ENCODE measurements at regions not wholly inside any gene's neighbourhood (a gene's known extent, or its start where the extent isn't known, plus 50 kb on each side); places are given as distances from the start of the nearest gene placed in this dataset.

DNA sequence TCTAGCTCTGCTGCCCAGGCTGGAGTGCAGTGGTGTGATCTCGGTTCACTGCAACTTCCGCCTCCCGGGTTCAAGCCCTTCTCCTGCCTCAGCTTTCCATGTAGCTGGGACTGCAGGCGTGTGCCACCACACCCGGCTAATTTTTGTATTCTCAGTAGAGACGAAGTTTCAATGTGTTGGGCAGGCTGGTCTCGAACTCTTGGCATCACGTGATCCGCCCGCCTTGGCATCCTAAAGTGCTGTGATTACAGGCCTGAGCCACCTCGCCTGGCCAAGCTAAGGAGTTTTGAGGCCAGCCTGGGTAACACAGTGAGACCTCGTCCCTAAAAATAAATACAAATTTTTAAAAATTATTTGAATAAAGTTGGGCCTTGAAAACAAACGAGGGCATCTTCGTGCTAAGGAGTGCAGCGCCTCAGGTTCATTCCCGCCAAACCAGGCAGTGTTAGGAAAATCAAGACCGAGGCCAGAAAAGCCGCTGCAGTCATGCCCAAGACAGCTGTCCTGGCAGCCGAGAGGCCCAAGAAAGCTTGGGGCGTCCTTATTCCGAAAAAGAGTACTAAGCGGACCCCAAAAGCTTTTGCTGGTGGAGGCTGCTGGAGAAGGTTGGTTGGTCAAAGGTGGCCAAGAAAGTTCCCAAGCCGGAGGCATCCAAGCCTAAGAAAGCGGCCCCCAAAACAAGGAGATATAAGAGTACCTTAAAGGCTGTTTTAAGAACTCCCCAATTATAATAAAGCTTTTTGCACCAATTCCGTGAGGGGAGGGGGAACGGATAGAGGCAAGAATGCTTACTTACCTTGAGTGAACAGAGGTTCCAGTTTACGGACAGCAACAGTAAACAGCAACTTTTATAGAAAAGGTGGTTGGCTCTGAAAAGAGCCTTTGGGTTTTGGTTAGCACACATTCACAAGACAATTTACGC lies 109.0 kb downstream of the HFE start:
- H3K4me3 ChIP-seq (replicated peaks in 1 of 2; ENCODE audit: low read depth in 2 of 2, low read length in 2 of 2) = peak overlapping the region; percentile 72 to 84
- DNase-seq (ENCODE audit: low read depth in 2 of 2) = peak; percentile 20 to 52
- TF ChIP-seq, protein P1, sequence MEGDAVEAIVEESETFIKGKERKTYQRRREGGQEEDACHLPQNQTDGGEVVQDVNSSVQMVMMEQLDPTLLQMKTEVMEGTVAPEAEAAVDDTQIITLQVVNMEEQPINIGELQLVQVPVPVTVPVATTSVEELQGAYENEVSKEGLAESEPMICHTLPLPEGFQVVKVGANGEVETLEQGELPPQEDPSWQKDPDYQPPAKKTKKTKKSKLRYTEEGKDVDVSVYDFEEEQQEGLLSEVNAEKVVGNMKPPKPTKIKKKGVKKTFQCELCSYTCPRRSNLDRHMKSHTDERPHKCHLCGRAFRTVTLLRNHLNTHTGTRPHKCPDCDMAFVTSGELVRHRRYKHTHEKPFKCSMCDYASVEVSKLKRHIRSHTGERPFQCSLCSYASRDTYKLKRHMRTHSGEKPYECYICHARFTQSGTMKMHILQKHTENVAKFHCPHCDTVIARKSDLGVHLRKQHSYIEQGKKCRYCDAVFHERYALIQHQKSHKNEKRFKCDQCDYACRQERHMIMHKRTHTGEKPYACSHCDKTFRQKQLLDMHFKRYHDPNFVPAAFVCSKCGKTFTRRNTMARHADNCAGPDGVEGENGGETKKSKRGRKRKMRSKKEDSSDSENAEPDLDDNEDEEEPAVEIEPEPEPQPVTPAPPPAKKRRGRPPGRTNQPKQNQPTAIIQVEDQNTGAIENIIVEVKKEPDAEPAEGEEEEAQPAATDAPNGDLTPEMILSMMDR (IDR thresholded peaks at IDR 0.05; ENCODE audit: low read depth, low read length) = no peak

DNA sequence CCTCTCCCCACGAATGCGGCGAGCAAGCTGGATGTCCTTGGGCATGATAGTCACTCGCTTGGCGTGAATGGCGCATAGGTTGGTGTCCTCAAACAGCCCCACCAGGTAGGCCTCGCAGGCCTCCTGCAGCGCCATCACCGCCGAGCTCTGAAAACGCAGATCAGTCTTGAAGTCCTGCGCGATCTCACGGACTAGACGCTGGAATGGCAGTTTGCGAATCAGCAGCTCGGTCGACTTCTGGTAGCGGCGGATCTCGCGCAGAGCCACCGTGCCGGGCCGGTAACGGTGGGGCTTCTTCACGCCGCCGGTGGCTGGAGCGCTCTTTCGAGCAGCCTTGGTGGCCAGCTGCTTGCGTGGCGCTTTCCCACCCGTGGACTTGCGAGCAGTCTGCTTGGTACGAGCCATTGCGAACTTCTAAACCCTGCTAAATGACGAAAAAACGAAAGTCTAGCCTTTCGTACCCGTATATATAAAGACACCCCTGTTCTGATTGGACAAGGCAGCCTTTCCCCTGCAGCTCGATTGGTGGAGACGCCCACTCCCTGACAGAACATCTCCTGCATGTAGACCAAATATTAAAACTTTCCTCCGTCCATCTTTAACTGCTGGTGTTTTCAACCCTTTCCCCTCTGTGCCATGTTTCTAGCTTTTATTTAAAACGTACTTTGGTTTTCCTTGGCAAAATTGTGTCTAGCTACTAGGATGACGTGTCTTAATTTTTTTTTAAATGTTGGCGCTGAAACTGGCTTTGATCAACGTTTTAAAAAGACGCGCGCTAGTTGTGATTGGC lies 109.8 kb downstream of the HFE start:
- peak; percentile 94 to 96 for DNase-seq (ENCODE audit: low read depth in 2 of 2)
- H3K4me3 ChIP-seq (replicated peaks in 1 of 2; ENCODE audit: low read depth in 2 of 2, low read length in 2 of 2) = peak overlapping the region; percentile 72 to 84
- TF ChIP-seq, protein P1 (IDR thresholded peaks at IDR 0.05; ENCODE audit: low read depth, low read length) = no peak

DNA sequence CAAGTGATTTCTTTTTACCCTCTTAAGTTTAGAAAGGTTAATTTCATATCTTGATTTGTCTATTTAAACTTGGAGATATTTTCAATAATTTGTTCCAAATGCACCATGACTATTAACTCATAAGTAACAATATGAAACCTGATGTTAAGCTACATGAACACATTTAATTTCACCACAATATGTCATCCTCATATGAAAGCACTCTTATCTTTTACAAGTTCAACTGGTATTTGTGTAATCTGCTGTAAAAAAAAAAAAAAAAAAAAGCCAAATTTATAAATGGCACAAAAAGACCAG lies 110.4 kb downstream of the HFE start:
- TF ChIP-seq, protein P1 (IDR thresholded peaks at IDR 0.05; ENCODE audit: low read depth, low read length) = no peak
- peak overlapping the region; percentile 72 to 84 for H3K4me3 ChIP-seq (replicated peaks in 1 of 2; ENCODE audit: low read depth in 2 of 2, low read length in 2 of 2)
- peak in 1 of 2 donors; percentile 49 for DNase-seq (ENCODE audit: low read depth in 2 of 2)

DNA sequence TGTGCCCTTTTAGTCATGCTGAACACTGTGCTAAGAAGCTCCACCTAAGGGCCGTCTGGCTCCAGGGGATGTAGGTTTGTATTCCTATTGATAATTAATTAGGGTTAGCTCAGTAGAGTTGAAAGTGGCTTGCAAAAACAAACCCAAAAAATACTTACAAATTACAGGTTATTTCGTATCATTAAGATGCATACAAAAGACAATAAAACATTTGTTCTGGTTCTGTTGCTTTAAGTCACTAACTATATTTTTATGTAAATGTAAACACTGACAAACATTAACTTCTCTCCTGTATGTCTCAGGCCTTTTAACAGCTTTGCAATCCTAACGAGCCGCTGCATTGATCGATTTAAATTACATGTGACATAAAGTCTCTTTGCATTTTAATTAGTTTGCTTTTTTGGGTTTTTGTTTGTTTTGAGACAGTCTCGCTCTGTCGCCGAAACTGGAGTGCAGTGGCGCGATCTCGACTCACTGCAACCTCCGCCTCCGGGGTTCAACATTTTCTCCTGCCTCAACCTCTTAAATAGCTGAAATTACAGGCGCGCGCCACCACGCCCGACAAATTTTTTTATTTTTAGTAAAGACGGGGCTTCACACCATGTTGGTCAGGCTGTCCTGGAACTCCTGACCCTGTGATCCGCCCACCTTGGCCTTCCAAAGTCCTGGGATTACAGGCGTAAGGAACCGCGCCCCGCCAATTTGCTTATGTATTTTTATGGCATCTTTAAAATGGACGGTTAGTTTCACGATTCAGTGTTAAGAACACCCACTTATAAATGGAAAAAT lies 110.9 kb downstream of the HFE start:
- DNase-seq (ENCODE audit: low read depth in 2 of 2) = peak; percentile 36 to 58
- TF ChIP-seq, protein P1 (IDR thresholded peaks at IDR 0.05; ENCODE audit: low read depth, low read length) = peak; percentile 11
- peak overlapping the region; percentile 72 to 84 for H3K4me3 ChIP-seq (replicated peaks in 1 of 2; ENCODE audit: low read depth in 2 of 2, low read length in 2 of 2)

DNA sequence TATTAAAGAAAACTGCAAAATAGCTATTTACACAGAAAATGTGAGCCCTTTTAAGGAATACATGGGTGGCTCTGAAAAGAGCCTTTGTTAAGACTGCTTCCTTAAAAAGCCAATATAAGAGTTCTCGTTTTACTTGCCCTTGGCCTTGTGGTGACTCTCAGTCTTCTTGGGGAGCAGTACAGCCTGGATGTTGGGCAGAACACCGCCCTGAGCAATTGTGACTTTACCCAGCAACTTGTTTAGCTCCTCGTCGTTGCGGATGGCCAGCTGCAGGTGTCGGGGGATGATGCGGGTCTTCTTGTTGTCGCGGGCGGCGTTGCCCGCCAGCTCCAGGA lies 111.5 kb downstream of the HFE start:
- TF ChIP-seq, protein P1 (IDR thresholded peaks at IDR 0.05; ENCODE audit: low read depth, low read length) = no peak
- no peak for DNase-seq (ENCODE audit: low read depth in 2 of 2)
- H3K4me3 ChIP-seq (replicated peaks in 1 of 2; ENCODE audit: low read depth in 2 of 2, low read length in 2 of 2) = peak overlapping the region; percentile 72 to 84

DNA sequence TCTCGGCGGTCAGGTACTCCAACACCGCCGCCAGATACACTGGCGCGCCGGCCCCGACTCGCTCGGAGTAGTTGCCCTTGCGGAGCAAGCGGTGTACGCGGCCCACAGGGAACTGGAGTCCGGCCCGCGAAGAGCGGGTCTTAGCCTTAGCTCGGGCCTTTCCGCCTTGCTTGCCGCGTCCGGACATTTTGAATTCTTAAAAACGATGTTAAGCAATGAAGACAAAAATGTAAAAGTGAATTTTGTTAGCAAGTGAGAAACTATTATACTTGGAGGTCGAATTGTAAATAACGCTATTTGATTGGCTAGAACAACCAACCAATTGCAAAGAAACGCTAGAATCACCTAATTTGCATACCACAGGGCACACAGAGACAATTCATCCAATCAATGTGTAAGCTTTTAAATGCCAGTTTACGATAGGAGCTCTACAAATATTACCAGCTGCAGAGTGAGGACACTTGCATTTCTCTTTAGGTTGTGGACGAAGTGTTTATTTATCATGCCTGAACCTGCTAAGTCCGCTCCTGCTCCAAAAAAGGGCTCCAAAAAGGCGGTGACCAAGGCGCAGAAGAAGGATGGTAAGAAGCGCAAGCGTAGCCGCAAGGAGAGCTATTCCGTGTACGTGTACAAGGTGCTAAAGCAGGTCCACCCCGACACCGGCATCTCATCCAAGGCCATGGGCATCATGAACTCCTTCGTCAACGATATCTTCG lies 112.0 kb downstream of the HFE start:
- H3K4me3 ChIP-seq (replicated peaks in 1 of 2; ENCODE audit: low read depth in 2 of 2, low read length in 2 of 2) = peak overlapping the region; percentile 72 to 84
- TF ChIP-seq, protein P1 (IDR thresholded peaks at IDR 0.05; ENCODE audit: low read depth, low read length) = no peak
- peak; percentile 97 to 98 for DNase-seq (ENCODE audit: low read depth in 2 of 2)

Data from cardiac fibroblast (primary cell).